GM12801 (cell line): ENCODE measurements at regions not wholly inside any gene's neighbourhood (a gene's known extent, or its start where the extent isn't known, plus 50 kb on each side); places are given as distances from the start of the nearest gene placed in this dataset.

Experiments
- TF ChIP-seq, protein P1 (sequence below): IDR thresholded peaks from one replicate; pipeline ENCODE4 v1.5.1; 2011; ENCODE audit warnings: control low read depth; ENCODE audit not compliant: insufficient read length; ENCODE audit errors: extremely low read depth

- TF ChIP-seq, protein P1, sequence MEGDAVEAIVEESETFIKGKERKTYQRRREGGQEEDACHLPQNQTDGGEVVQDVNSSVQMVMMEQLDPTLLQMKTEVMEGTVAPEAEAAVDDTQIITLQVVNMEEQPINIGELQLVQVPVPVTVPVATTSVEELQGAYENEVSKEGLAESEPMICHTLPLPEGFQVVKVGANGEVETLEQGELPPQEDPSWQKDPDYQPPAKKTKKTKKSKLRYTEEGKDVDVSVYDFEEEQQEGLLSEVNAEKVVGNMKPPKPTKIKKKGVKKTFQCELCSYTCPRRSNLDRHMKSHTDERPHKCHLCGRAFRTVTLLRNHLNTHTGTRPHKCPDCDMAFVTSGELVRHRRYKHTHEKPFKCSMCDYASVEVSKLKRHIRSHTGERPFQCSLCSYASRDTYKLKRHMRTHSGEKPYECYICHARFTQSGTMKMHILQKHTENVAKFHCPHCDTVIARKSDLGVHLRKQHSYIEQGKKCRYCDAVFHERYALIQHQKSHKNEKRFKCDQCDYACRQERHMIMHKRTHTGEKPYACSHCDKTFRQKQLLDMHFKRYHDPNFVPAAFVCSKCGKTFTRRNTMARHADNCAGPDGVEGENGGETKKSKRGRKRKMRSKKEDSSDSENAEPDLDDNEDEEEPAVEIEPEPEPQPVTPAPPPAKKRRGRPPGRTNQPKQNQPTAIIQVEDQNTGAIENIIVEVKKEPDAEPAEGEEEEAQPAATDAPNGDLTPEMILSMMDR, result no peak
Measured at GRCh38 chr7:10596827-10597226, 376.8 kb upstream of the PHF14 start.

DNA sequence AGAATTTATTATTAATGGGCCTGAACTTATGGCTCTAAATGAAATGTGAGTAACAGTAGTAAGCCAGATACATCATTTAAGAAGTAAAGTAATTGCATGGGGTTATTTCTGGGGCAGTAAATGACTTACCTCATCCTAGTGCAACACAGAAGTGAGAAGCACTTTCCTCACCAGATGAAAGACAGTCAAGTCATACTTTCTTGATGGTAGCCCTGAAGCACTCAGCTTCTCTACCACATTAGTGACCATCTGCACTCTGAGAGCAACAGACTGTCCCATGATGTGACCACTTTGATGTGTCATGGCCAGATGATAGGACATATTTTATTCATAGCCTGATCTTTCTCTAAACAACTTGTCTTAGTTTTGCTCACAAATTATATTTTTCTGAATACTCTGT, 369.5 kb upstream of the PHF14 start:
- TF ChIP-seq, protein P1, result no peak

DNA sequence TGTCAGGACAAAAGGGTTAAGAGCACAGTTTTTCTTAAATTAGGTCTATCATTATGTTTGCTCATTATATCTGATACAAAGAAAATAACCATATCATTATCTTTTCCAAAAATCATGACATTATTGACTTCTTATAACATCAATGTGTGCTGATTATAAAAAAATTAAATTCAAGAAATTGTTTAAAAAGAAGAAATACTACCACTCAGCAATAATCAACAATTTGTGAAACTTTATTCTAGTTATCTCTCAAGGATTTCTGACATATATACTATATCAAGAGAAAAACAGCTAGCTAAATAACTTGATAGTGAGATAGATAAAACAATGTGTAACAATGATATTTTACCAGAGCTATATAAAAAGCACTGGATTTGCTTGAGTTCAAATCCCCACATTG, 360.7 kb upstream of the PHF14 start:
- TF ChIP-seq, protein P1, result no peak

DNA sequence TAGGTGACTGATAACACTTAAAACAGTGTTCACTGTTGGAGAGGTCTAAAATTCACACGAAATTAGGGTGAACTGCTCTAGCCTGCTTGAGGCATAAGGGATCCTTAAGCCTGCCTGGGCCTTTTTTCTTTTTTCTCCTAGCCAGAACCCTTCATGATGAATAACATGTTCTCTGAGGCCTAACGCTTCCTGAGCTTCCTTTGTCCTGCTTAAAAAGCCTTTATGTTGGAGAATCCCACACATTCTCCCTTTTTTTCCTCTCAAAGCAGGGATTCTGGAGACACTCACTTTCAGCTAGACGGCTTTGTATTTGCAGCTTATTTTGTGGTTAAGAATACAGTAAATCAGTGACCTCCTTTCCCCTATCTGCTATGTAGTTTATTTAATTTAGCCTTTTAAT, 354.7 kb upstream of the PHF14 start:
- TF ChIP-seq, protein P1, result no peak

DNA sequence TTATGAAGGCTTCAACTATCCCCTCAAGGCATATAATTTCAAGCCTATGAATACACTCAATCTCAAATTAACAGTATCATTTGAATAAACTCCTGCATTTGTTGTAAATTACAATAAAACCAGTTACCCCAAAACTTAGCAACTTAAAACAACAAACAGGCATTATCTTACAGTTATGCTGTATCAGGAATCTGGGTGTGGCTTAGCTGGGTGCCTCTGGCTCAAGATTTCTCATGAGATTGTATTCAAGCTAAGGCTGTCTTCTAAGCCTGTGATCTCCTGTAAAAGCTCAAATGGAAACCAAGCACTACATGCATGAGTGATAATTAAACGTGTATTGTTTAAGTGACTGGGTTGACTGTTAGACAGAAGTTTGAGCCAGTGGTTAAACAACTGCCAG, 341.0 kb upstream of the PHF14 start:
- TF ChIP-seq, protein P1, result no peak

DNA sequence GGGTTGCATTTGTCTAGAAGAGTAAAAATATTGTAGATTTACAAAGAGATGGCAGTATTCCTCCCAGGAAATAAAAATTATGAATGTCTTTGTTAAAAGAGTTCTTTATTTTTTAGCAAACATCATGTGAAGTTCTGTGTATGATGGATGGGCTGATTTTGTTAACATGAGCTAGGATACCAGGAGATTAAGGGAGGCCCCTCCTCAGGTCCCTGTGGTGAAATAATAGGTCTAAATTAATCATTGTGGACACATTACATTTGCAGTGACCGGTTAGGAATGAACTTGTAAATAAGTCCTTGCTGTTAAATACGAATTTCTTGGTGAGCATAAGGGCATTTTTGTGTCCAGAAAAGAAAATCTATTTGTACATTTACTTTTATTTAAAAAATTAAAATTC, 339.4 kb upstream of the PHF14 start:
- TF ChIP-seq, protein P1, result no peak

DNA sequence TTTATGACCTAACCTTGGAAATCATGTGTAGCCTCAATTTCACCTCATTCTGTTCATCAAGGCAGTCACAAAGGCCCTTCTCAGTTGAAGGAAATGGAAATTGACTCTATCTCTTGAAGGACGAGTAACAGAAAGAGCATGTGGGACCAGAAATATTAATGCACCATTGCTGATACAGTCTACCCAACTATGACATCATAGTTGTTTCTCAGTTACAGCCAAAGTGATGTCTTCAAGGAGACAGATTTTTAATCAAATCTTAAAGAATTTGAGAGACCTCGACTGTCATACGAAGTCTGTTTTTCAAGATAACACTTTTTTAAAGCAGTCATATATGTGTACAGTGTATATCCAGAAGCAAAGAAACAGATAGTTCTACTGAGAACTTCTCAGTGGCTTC, 335.7 kb upstream of the PHF14 start:
- TF ChIP-seq, protein P1, result no peak

GRCh38 chr7:10643545-10643944, 330.1 kb upstream of the PHF14 start:
- TF ChIP-seq, protein P1, result no peak
